Body of pancreas (tissue), 4 donors: ENCODE measurements at regions not wholly inside any gene's neighbourhood (a gene's known extent, or its start where the extent isn't known, plus 50 kb on each side); places are given as distances from the start of the nearest gene placed in this dataset.

Source experiments
- ATAC-seq: fragments of 150-250 bp; one replicate; pipeline ENCODE4 v1.9.1; 2016
- DNase-seq, 4 donors: peaks; one replicate each; pipeline ENCODE4 v3.0.0-alpha.2; 2019
- H3K27ac ChIP-seq, 4 donors: fragments of 200-600 bp; sonication (generic); 1 replicate in 3 of 4; 2 replicates in 1 of 4; pipeline versions ENCODE4 v1.5.1 to v1.6.1; 2016 to 2019; ENCODE audit warnings: mild to moderate bottlenecking in 1 of 4, mixed read lengths in 1 of 4, moderate library complexity in 1 of 4
- H3K27me3 ChIP-seq, 2 donors: fragments of 200-600 bp; sonication (generic); one replicate each; pipeline ENCODE4 v1.6.0; 2016; ENCODE audit warnings: mild to moderate bottlenecking in 1 of 2
- H3K36me3 ChIP-seq, 2 donors: fragments of 200-600 bp; sonication (generic); replicated peaks in 1 of 2; 2 replicates each; pipeline ENCODE4 v1.5.1; 2016; ENCODE audit warnings: low read depth in 2 of 2; ENCODE audit not compliant: insufficient read depth in 1 of 2
- H3K4me1 ChIP-seq: fragments of 200-600 bp; sonication (generic); one replicate; pipeline ENCODE4 v1.6.0; 2016
- H3K4me3 ChIP-seq, 2 donors: fragments of 200-600 bp; sonication (generic); 1 replicate in 1 of 2; 2 replicates in 1 of 2; pipeline ENCODE4 v1.5.1; 2016 to 2019
- H3K9me3 ChIP-seq, 3 donors: fragments of 200-600 bp; sonication (generic); 1 replicate in 2 of 3; 2 replicates in 1 of 3; pipeline ENCODE4 v1.5.1; 2016
- CTCF ChIP-seq, 7 experiments: fragments of 450-650 bp in 4 of 7; fragments of 200-600 bp in 3 of 7; sonication (generic) in 3 of 7; IDR thresholded peaks; one replicate each; pipeline ENCODE4 v1.5.1; 2016 to 2019; ENCODE audit warnings: antibody characterized with exemption in 7 of 7
- POLR2A ChIP-seq, 3 donors: fragments of 450-650 bp; IDR thresholded peaks; one replicate each; pipeline ENCODE4 v1.6.1; 2016; ENCODE audit warnings: antibody characterized with exemption in 3 of 3, mild to moderate bottlenecking in 2 of 3
- WGBS, 2 donors: methylation state at CpG; one replicate each; pipeline ENCODE4 v1.1.5; 2017; 5-methylcytosine and 5-hydroxymethylcytosine counted together
- intact Hi-C: fragments of 100-400 bp; cut with DNase I; formaldehyde crosslinking; loops from one replicate; pipeline ENCODE4 v1.15.1; 2023

- H3K4me1 ChIP-seq, result no peaks in the 10 kb centered on the region
These were observed 401.9 kb upstream of the GRIA1 start for GRCh38 chr5:153088538-153088937.

GRCh38 chr5:153094333-153094732 is 396.1 kb upstream of the GRIA1 start:
- Histone ChIP-seq H3K27me3 (no peaks in the 10 kb centered on the region), H3K4me1 (no peaks in the 10 kb centered on the region), H3K9me3 (no peaks in the 10 kb centered on the region), H3K27ac (no peak overlapping the region), H3K4me3 (no peak overlapping the region), H3K36me3 (no peaks in the 10 kb centered on the region)
- no peak for TF ChIP-seq CTCF (IDR thresholded peaks at IDR 0.05)
- DNase-seq, result no peak
- intact Hi-C loops, result no loop called here
- 52 to 67% methylated on average over 3 of the region's 3 CpGs for whole genome bisulfite sequencing, 2 donors
- no peak for ATAC-seq

More at GRCh38 chr5:153088538-153088937, 401.9 kb upstream of the GRIA1 start:
- 81 to 91% methylated on average over 1 of the region's 1 CpG for WGBS, 2 donors
- TF ChIP-seq CTCF (IDR thresholded peaks at IDR 0.05) (no peak), POLR2A (IDR thresholded peaks at IDR 0.05) (no peak)
- Histone ChIP-seq H3K27ac (no peak overlapping the region), H3K36me3 (no peaks in the 10 kb centered on the region), H3K9me3 (no peaks in the 10 kb centered on the region), H3K27me3 (no peaks in the 10 kb centered on the region), H3K4me3 (no peak overlapping the region)
- ATAC-seq (no peak), DNase-seq (no peak)
- intact Hi-C loops, result no loop called here

- Histone ChIP-seq H3K9me3 (no peaks in the 10 kb centered on the region), H3K27ac (no peak overlapping the region), H3K4me1 (no peaks in the 10 kb centered on the region), H3K27me3 (no peaks in the 10 kb centered on the region), H3K36me3 (no peaks in the 10 kb centered on the region), H3K4me3 (no peak overlapping the region)
- 79 to 80% methylated on average over 4 of the region's 4 CpGs for WGBS, 2 donors
- ATAC-seq (no peak), DNase-seq (no peak)
- TF ChIP-seq CTCF (IDR thresholded peaks at IDR 0.05), result no peak
- TF ChIP-seq POLR2A (IDR thresholded peaks at IDR 0.05), result no peak
- intact Hi-C loops, result no loop called here
These were observed 394.1 kb upstream of the GRIA1 start for GRCh38 chr5:153096381-153096780.

- no peaks in the 10 kb centered on the region for H3K27me3 ChIP-seq
- H3K27ac ChIP-seq, result no peak overlapping the region
- H3K4me1 ChIP-seq, result no peaks in the 10 kb centered on the region
- 53 to 54% methylated on average over 1 of the region's 1 CpG for WGBS, 2 donors
- no peaks in the 10 kb centered on the region for H3K9me3 ChIP-seq
- intact Hi-C loops, result no loop called here
- DNase-seq (no peak), ATAC-seq (no peak)
- no peak for TF ChIP-seq CTCF (IDR thresholded peaks at IDR 0.05)
- TF ChIP-seq POLR2A (IDR thresholded peaks at IDR 0.05), result no peak
- H3K36me3 ChIP-seq, result no peaks in the 10 kb centered on the region
- no peak overlapping the region for H3K4me3 ChIP-seq
These were observed 391.1 kb upstream of the GRIA1 start for GRCh38 chr5:153099328-153099727.

GRCh38 chr5:153101235-153102180 is 389.0 kb upstream of the GRIA1 start:
- no peak for TF ChIP-seq CTCF (IDR thresholded peaks at IDR 0.05)
- no peaks in the 10 kb centered on the region for H3K9me3 ChIP-seq
- no peak overlapping the region for H3K4me3 ChIP-seq
- no peaks in the 10 kb centered on the region for H3K36me3 ChIP-seq
- 48 to 57% methylated on average over 3 of the region's 3 CpGs for WGBS, 2 donors
- H3K27ac ChIP-seq, result no peak overlapping the region
- ATAC-seq (no peak), DNase-seq (no peak)
- no peaks in the 10 kb centered on the region for H3K27me3 ChIP-seq
- H3K4me1 ChIP-seq, result no peaks in the 10 kb centered on the region
- intact Hi-C loops, result no loop called here
